KMS-11 (cell line): ENCODE measurements at regions not wholly inside any gene's neighbourhood (a gene's known extent, or its start where the extent isn't known, plus 50 kb on each side); places are given as distances from the start of the nearest gene placed in this dataset.
"Not testable (repeated sequence)": the region's sequence is repeated elsewhere in the genome, so short reads cannot be mapped to it uniquely, and the experiment has no call there.

Experiments
- H2AFZ ChIP-seq: fragments of 200-600 bp; sonication (generic); 2 replicates; pipeline ENCODE4 v1.6.1; 2016; ENCODE audit warnings: antibody characterized with exemption, mixed run types, low read depth
- H3K27ac ChIP-seq: fragments of 200-600 bp; sonication (generic); 2 replicates; pipeline ENCODE4 v1.6.1; 2016; ENCODE audit warnings: mild to moderate bottlenecking, mixed run types
- H3K27me3 ChIP-seq: fragments of 200-600 bp; sonication (generic); 2 replicates; pipeline ENCODE4 v1.6.1; 2017; ENCODE audit warnings: mild to moderate bottlenecking, low read depth, mixed run types, moderate library complexity; ENCODE audit not compliant: insufficient read depth
- H3K36me3 ChIP-seq: fragments of 200-600 bp; sonication (generic); 2 replicates; pipeline ENCODE4 v1.6.1; 2017; ENCODE audit warnings: mild to moderate bottlenecking, mixed run types; ENCODE audit not compliant: insufficient read depth
- H3K4me1 ChIP-seq: fragments of 200-600 bp; sonication (generic); 2 replicates; pipeline ENCODE4 v1.6.1; 2016; ENCODE audit warnings: mild to moderate bottlenecking, low read depth, mixed run types; ENCODE audit not compliant: poor library complexity, severe bottlenecking
- H3K4me2 ChIP-seq: fragments of 200-600 bp; sonication (generic); 2 replicates; pipeline ENCODE4 v1.7.0; 2016; ENCODE audit warnings: mild to moderate bottlenecking, mixed run types
- H3K4me3 ChIP-seq: fragments of 200-600 bp; sonication (generic); IDR thresholded peaks from 2 replicates; pipeline ENCODE4 v1.6.1; 2017; ENCODE audit warnings: low read depth, low read length, mixed read lengths; ENCODE audit not compliant: insufficient read depth
- H3K79me2 ChIP-seq: fragments of 200-600 bp; sonication (generic); 2 replicates; pipeline ENCODE4 v1.6.1; 2016; ENCODE audit warnings: low read depth, mixed run types; ENCODE audit not compliant: insufficient read depth
- H3K9ac ChIP-seq: fragments of 200-600 bp; sonication (generic); 2 replicates; pipeline ENCODE4 v1.6.1; 2016; ENCODE audit warnings: mild to moderate bottlenecking, mixed run types
- H4K20me1 ChIP-seq: fragments of 200-600 bp; sonication (generic); 2 replicates; pipeline ENCODE4 v1.6.1; 2016; ENCODE audit warnings: mild to moderate bottlenecking, mixed run types; ENCODE audit not compliant: insufficient read depth
- CTCF ChIP-seq: fragments of 200-600 bp; sonication (generic); conservative IDR thresholded peaks from 2 replicates; pipeline ENCODE4 v1.6.1; 2017; ENCODE audit warnings: low read depth, mild to moderate bottlenecking, antibody characterized with exemption, low read length, moderate library complexity, mixed read lengths

GRCh38 chr5:6289239-6289638 lies 89.1 kb downstream of the MED10 start:
- H3K9ac ChIP-seq: no peak overlapping the region
- TF ChIP-seq CTCF: no peak
- H3K4me2 ChIP-seq: no peak overlapping the region
- no peak overlapping the region for H3K27ac ChIP-seq
- H3K4me3 ChIP-seq: no peak overlapping the region
- no peaks in the 10 kb centered on the region for H3K27me3 ChIP-seq
- no peaks in the 10 kb centered on the region for H3K36me3 ChIP-seq
- H2AFZ ChIP-seq: no peak overlapping the region
- H3K4me1 ChIP-seq: peaks cover 12% of the 10 kb centered on the region
- H3K79me2 ChIP-seq: no peaks in the 10 kb centered on the region
- no peaks in the 10 kb centered on the region for H4K20me1 ChIP-seq

- no peak overlapping the region for H3K4me2 ChIP-seq
- no peaks in the 10 kb centered on the region for H3K36me3 ChIP-seq
- no peak overlapping the region for H3K4me3 ChIP-seq
- H3K27ac ChIP-seq: no peak overlapping the region
- no peak overlapping the region for H3K9ac ChIP-seq
- no peak overlapping the region for H2AFZ ChIP-seq
- no peaks in the 10 kb centered on the region for H4K20me1 ChIP-seq
- no peaks in the 10 kb centered on the region for H3K79me2 ChIP-seq
- no peak for TF ChIP-seq CTCF
- no peaks in the 10 kb centered on the region for H3K27me3 ChIP-seq
- H3K4me1 ChIP-seq: peaks cover 6% of the 10 kb centered on the region
Observed at GRCh38 chr5:6287176-6287575, 91.2 kb downstream of the MED10 start.

GRCh38 chr5:6286404-6286803 lies 91.9 kb downstream of the MED10 start:
- H2AFZ ChIP-seq: no peak overlapping the region
- no peak overlapping the region for H3K27ac ChIP-seq
- H3K4me3 ChIP-seq: no peak overlapping the region
- no peak overlapping the region for H3K4me2 ChIP-seq
- no peak overlapping the region for H3K9ac ChIP-seq
- H3K79me2 ChIP-seq: no peaks in the 10 kb centered on the region
- H3K4me1 ChIP-seq: no peaks in the 10 kb centered on the region
- H4K20me1 ChIP-seq: no peaks in the 10 kb centered on the region
- no peaks in the 10 kb centered on the region for H3K36me3 ChIP-seq
- TF ChIP-seq CTCF: no peak
- H3K27me3 ChIP-seq: no peaks in the 10 kb centered on the region

GRCh38 chr5:6284491-6284890 lies 93.9 kb downstream of the MED10 start:
- not testable (repeated sequence) for H3K4me1 ChIP-seq, H3K79me2 ChIP-seq, H3K4me2 ChIP-seq, H2AFZ ChIP-seq, H3K9ac ChIP-seq, H3K36me3 ChIP-seq, H3K27me3 ChIP-seq, H4K20me1 ChIP-seq, H3K27ac ChIP-seq, H3K4me3 ChIP-seq

- Histone ChIP-seq H2AFZ (no peak overlapping the region), H3K27me3 (no peaks in the 10 kb centered on the region), H3K9ac (no peak overlapping the region), H3K79me2 (no peaks in the 10 kb centered on the region), H3K27ac (no peak overlapping the region), H3K4me3 (no peak overlapping the region), H3K4me2 (no peak overlapping the region), H3K4me1 (no peaks in the 10 kb centered on the region), H4K20me1 (no peaks in the 10 kb centered on the region), H3K36me3 (no peaks in the 10 kb centered on the region)
- no peak for TF ChIP-seq CTCF
Observed at GRCh38 chr5:6282352-6282751, 96.0 kb downstream of the MED10 start.
